HFF-Myc (cell line): ENCODE measurements at regions not wholly inside any gene's neighbourhood (a gene's known extent, or its start where the extent isn't known, plus 50 kb on each side); places are given as distances from the start of the nearest gene placed in this dataset.

Experiments
- DNase-seq: peaks from one replicate; pipeline ENCODE4 v3.0.0-alpha.2; 2011; ENCODE audit warnings: low read depth; ENCODE audit errors: extremely low read depth
- H3K4me3 ChIP-seq: replicated peaks from 2 replicates; pipeline ENCODE4 v1.5.1; 2011; ENCODE audit warnings: low read depth, mild to moderate bottlenecking, control low read depth, low read length
- CTCF ChIP-seq: IDR thresholded peaks from 2 replicates; pipeline ENCODE4 v1.5.1; 2012; ENCODE audit warnings: mild to moderate bottlenecking, low read depth, low read length, control low read depth; ENCODE audit errors: missing control alignments

- H3K4me3 ChIP-seq: no peak overlapping the region
- no peak for DNase-seq
- no peak for TF ChIP-seq CTCF
Observed at GRCh38 chr10:65328486-65328885, 1597.3 kb upstream of the LRRTM3 start.

- DNase-seq: no peak
- no peak for TF ChIP-seq CTCF
Observed at GRCh38 chr10:65335311-65335710, 1590.5 kb upstream of the LRRTM3 start.

GRCh38 chr10:65340340-65340739 is 1585.5 kb upstream of the LRRTM3 start:
- DNase-seq: no peak
- no peak overlapping the region for H3K4me3 ChIP-seq
- no peak for TF ChIP-seq CTCF

More at GRCh38 chr10:65335311-65335710, 1590.5 kb upstream of the LRRTM3 start:
- no peak overlapping the region for H3K4me3 ChIP-seq

GRCh38 chr10:65341323-65341925 is 1584.4 kb upstream of the LRRTM3 start:
- no peak for TF ChIP-seq CTCF
- H3K4me3 ChIP-seq: no peak overlapping the region
- DNase-seq: no peak

GRCh38 chr10:65342245-65342644 is 1583.6 kb upstream of the LRRTM3 start:
- H3K4me3 ChIP-seq: no peak overlapping the region
- no peak for DNase-seq
- TF ChIP-seq CTCF: no peak

- H3K4me3 ChIP-seq: no peak overlapping the region
- no peak for DNase-seq
- TF ChIP-seq CTCF: no peak
Observed at GRCh38 chr10:65346466-65346865, 1579.4 kb upstream of the LRRTM3 start.

- no peak for TF ChIP-seq CTCF
- DNase-seq: no peak
- H3K4me3 ChIP-seq: no peak overlapping the region
Observed at GRCh38 chr10:65348637-65349036, 1577.2 kb upstream of the LRRTM3 start.
